ENCODE measurements at regions not wholly inside any gene's neighbourhood (a gene's known extent, or its start where the extent isn't known, plus 50 kb on each side); places are given as distances from the start of the nearest gene placed in this dataset.
A peak's percentile ranks its signal among the peaks of the same experiment; 100 is the strongest.

DNA sequence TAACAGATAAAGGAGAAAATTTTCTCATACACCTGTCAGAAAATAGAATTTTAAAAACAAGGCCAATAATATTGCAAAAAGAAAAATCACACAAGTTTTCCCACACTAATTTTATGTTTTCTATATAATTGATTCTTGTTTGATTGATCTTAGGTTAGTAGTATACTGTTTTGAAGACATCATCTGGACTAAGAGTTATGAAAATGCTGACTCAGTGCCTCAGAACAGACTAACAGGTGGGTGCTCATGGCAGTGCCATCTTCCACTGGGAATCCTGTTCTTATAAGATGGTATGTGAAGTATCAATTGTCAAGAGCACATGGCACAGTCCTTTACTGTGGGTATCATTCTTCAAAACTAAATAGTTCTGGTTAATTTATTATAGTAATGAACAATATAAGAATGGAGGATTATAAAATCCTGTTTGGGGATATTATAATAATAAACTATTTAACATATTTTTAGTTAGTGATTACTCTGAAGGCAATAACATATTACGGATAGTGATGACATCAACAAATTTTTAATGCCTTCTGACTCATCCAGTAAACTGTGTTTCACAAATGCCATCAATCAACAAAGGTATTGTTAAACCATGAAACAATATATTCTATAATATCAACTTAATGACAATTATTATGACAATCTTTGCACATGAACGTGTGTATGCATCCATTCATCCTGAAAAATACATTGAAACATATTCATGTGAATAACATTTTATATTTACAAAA, 384.6 kb upstream of the KHDRBS2 start:
- DNase-seq (ENCODE audit: low spot score): no peak

DNA sequence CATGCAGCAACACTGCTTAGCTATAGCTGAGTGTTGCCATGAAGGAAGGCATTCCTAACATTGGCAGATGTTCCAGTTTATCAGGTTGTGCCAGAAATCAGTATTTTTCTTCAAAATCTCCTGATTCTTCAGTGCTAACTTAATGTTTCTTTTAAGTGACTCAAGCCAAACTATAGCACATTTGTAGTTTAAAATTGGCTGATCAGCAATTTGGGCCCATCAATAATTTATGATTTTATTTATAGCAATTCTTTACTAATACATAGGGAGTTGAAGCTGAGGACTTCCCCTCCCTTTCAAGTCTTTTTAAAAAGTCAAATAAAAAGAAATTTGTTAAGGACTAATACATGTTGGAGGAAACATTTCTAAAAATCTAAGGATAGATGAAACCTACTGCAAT, 383.8 kb upstream of the KHDRBS2 start:
- DNase-seq (ENCODE audit: low spot score): no peak

DNA sequence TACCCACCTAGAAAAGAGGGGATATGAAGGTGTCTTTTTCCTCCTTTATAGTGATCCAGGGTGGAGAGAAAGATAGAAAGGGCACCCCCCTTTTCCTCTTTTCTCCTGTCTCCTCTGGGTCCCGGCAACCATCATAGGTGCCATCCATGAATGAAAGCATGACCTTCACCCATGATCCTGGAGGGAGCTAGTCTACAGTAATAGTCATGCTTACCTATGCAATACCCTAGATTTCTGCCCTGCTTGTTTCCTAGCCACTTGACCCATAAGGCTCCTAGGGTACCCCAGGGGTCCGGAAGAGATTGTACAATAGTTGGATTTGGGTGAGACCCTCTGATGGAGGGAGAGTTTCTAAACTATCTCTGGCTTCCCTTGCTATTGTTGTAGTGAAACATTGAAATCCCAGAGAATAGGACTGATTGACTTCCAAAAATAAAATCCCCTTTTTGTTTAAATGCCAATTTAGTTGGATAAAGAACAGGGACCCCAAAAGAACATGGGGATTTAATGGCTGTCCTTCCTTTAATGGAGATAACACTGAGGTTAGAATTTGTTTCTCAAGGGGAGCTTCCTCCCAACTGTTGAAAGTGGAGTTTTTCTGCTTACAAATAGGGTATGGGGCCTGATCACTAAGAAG, 366.8 kb upstream of the KHDRBS2 start:
- peak; percentile 6 for DNase-seq (ENCODE audit: low spot score)

DNA sequence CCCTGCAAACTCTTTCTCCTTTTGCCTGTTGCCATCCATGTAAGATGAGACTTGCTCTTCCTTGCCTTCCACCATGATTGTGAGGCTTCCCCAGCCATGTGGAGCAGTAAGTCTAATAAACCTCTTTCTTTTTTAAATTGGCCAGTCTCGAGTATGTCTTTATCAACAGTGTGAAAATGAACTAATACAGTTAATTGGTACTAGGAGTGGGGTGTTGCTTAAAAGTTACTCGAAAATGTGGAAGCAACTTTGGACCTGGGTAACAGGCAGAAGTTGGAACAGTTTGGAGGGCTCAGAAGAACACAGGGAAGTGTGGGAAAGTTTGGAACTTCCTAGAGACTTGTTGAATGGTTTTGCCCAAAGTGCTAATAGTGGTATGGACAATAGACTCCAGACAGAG, 359.2 kb upstream of the KHDRBS2 start:
- no peak for DNase-seq (ENCODE audit: low spot score)

DNA sequence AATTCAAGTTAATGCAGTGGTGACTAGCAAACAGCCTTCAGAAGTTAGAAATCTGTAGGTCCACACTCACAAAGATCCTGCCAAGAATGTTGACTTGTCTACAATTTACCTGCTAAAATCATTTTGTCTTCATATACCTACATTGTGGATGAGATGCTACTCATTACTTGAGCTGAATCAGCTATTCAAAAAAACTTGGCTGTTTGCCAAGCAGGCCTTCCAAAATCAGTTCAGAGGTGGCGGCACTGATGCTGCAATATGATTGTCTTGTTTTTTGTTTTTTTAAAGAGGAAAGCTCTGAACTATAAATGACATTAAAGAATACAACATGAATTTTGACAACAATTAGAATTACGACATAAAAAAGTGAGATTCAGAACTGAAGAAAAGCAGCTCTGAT, 354.7 kb upstream of the KHDRBS2 start:
- DNase-seq (ENCODE audit: low spot score): no peak

DNA sequence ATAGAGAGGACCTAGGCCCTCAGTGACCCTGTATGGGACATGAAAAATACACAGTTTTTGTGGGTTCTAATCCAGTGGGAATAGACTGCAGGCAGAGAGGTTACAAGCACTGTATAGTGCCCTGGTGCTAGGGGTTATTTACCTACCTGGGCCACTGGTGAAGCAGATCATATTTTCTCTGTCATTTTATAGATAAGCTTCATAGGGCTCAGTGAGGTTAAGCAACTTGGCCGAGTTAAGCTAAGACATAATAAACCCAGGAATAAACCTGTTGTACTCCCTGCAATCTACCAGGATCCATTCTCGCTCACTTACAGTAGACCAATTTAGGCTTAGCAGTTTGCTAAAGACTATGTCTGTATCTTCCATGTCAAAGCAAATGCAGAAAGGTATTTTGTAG, 340.6 kb upstream of the KHDRBS2 start:
- DNase-seq (ENCODE audit: low spot score): no peak

DNA sequence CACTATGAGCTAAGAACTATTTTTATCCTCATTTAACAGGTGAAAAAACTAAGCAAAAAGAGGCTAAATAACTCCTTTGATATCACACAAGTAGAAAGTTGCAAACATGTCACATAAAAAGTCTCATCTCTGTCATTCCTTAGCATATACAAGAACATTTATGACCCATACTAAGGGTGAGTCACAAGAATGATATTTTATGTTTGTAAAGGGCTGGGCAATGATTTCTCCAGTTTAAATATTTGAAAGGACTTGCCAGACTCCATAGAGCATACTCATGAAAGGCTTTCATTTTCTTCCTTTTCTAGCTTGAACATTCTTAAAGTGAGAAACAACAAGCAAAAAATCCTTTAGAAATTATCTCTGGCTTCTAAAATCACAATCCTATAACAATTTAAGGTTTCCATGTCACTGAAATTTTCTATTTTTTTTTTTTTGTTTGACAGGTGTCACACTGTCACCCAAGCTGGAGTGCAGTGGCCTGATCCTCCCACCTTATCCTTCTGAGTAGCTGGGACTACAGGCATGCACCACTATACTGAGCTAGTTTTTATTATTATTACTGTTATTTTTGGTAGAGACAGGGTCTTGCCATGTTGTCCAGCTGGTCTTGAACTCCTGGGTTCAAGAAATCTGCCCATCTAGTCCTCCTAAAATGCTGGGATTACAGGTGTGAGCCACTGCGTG, 338.0 kb upstream of the KHDRBS2 start:
- no peak for DNase-seq (ENCODE audit: low spot score)

DNA sequence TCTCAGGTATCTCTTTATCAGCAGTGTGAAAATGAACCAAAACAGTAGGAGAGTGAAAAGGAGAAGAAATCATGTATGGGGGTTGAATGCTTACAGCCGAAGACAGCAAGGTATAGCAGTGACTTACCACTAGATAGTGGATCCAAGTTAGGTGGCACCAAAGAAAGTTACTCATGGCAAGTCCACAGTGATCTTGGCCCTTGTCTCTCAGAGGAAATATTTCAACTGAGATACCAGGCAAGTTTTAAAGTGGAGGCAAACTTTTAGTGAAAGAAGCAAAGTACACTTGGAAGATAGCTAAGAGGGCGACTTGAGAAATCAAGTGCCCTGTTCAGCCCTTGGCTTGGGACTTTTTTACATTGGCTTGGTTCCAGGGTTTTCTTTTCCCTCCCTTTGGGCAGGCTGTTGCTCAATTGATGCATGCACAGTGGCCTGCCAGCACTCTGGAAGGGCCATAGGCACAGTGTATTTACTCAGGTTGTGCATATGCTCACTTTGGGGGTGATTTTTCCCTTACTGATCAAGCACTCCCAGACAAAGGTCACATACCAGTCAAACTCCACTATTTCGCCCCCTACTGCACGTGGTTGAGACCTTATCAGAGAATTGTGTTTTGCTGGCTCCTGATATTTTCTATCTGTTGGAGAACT, 329.5 kb upstream of the KHDRBS2 start:
- DNase-seq (ENCODE audit: low spot score): no peak

DNA sequence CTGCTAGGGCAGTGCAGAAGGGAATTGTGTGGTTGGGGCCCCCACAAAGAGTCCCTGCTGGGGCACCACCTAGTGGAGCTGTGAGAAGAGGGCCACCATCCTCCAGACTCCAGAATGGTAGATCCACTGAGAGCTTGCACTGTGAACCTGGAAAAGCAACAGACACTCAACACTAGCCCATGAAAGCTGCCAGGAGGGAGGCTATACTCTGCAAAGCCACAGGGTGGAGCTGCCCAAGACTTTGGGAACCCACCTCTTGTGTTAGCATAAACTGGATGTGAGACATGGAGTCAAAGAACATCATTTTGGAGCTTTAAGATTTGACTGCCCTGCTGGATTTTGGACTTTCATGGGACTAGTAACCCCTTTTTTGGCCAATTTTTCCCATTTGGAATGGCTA, 328.4 kb upstream of the KHDRBS2 start:
- no peak for DNase-seq (ENCODE audit: low spot score)

DNA sequence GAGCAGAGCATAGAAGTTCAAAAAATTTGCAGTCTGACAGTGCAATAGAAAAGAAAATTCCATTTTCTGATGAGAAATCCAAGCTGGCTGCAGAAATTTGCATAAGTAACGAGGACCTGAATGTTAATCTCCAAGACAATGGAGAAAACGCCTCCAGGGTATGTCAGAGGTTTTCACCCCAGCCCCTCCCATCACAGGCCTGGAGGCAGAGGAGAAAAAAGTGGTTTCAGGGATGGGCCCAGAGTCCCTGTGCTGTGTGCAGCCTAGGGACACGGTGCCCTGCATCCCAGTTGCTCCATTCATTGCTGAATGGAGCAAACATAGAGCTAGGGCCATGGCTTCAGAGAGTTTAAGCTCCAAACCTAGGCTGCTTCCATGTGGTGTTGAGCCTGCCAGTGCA, 327.9 kb upstream of the KHDRBS2 start:
- no peak for DNase-seq (ENCODE audit: low spot score)

DNA sequence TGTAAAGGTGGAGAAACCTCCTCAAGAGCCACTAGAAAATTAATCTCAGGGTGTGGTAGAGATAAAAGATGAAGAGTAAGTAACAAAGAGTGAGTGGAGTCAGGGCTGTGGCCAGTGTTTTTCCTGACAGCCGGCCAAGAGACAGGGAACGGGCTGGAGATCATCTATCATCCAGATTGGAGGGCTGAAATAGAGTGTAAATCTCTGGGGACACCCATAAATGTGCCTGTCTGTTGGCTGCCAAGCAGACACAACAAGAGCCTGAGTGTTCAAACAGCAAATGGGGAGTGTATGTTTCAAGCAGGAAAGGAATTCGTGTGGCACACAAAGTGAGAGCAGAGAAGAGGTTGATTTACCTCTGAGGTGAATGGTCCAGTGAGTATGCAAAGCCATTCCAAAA, 326.4 kb upstream of the KHDRBS2 start:
- DNase-seq (ENCODE audit: low spot score): no peak

DNA sequence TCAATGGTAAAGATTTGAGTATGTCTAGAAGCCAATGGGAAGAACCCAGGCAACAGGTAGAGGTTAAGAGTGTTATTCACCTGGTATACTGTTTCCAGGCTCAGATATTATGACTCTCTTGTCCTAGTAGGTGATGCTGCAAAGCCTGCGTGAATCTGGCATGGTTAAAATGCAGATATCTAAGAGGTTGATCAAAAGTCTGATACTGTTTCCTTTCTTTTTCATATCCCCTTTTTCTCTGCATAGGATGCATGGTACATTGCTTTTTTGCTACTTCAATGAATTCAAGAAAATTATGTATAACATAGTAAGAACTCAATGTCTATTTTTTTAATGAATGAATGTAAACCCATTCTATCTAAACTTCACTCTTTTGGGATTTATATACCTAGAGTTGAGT, 284.3 kb upstream of the KHDRBS2 start:
- DNase-seq (ENCODE audit: low spot score): no peak

DNA sequence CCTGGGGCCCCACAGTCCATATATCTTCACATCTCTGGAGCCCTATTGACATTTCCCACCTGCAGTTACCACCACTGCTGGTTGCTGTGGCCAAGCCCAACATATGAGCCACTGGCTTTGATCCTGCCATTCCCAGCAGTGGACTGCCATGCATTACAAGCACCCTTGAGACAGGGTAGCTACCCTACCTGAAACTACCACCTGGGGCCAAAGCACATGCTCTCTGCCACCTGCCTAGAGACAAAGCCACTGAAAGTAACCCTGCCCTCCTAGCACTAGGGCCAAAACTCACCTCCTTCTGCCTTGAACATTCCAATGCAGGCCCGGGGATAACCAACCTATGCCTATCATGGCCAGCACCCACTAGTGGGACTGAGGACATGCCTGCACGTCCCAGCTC, 255.5 kb upstream of the KHDRBS2 start:
- DNase-seq (ENCODE audit: low spot score): no peak

DNA sequence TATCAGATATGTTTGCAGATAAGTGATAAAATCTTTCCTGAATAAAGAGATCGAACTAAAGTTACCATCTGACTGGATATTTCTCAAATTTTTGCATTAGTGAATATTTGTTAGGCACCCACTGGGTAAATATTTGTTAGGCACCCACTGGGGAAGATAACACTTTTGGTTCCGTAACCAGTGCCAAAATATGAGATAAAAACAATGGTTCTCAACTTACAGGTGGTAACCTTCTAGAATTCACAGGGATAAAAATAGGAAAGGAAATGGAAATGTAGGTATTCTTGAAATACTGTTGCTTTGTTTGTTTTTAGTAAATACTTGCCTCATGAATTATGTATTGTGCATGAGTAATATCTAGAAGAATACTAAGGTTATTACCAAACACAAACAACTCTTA, 245.0 kb upstream of the KHDRBS2 start:
- DNase-seq (ENCODE audit: low spot score): no peak

DNA sequence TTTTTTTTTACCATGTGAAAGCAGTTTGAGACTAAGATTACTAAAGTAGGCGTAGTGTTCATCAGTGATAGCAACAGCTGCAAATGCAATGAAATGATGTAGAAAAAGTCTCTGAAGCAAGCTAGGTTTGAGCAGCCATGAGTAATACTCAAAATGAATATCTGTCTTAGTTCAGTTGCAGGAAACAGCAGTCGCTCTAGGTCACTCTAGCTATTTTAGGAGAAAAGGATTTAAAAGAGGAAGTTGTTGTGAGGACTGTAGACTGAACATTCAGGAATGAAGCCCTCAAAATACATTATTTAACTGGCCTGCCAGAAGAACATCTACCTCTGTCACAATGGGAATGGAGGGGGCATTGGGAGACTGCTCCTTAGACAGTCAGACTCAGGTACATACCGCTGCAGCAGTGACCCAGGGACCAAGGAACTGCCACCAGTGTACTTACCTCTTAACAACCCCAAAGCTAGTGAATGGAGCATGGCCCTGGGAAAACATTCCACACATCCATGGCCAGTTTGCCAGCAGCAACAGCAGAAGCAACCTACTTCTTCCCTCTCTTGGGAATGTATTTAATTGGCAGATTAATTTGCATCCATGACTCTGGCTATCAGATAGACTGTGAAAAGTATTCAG, 243.0 kb upstream of the KHDRBS2 start:
- no peak for DNase-seq (ENCODE audit: low spot score)

DNA sequence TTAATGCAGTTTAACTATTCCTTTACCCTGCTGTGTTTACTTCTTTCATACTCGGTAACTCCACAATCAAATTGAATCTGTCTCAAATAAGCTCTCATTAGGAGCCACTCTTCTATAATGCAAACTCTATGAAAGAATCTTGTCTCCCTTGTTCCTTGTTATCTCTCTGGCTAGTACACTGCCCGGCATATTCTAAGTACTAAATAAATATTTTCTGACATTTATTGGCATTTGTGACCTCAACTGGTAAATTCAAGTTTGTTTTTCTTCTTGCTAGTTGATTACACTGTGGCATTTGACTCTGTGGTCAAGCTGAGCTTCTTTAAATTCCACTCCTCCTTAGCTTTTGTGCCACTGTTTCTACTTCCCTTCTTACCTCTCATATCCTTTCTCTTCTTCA, 237.6 kb upstream of the KHDRBS2 start:
- DNase-seq (ENCODE audit: low spot score): no peak

DNA sequence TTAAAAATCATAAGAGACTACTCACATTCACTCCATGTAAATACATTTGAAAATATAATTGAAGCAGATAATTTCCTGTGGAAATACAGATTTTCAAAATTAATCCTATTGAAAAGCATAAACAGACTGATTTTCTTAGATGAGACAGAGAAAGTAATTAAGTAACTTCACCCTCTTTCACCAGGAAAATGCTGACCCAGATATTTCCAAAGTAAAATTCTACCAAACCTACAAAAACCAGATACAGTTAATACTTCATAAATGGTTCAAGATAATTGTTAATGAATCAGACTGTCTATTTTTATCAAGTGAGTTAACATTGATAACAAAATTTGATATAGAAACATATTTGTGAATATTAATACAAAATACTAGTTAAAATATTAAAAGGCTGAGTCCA, 233.5 kb upstream of the KHDRBS2 start:
- no peak for DNase-seq (ENCODE audit: low spot score)

DNA sequence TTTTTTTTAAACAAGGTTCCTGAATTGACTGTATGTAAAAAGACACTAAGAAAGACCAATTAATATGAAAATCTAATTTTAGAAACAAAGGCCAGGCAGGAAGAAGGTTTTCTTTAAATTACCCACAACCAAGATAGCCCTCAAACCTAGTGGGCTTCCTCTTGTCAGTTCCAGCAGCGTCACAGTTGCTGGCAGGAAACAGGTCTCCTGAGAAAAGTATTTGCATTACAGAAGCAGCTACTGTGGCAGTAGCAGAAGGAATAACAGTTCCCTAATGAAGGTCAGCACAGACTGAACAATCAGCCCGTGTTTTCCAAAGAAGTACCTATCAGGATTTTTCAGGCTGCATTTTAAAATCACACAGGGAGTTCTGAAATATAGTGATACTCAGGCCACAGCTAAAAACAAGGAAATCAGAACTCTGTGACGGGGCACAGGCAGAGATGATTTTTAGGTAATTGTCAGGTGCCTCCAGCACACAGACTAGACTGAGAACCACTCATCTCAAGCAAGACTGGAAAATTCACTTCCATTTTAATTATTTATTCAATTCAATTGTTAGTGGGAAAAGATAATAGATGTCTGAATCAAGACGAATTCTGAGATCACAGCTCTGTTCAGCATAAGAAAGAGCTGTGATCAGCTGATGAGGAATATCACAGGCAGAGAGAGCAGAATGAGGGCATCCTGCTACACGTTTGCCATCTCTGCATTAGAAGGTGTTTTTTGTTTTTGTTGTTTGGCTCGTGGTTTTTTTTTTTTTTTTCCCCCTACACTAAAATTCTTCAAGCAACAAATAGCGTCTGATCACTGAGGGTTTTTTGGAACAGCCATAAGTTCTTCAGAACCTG, 230.5 kb upstream of the KHDRBS2 start:
- peak; percentile 35 for DNase-seq (ENCODE audit: low spot score)

DNA sequence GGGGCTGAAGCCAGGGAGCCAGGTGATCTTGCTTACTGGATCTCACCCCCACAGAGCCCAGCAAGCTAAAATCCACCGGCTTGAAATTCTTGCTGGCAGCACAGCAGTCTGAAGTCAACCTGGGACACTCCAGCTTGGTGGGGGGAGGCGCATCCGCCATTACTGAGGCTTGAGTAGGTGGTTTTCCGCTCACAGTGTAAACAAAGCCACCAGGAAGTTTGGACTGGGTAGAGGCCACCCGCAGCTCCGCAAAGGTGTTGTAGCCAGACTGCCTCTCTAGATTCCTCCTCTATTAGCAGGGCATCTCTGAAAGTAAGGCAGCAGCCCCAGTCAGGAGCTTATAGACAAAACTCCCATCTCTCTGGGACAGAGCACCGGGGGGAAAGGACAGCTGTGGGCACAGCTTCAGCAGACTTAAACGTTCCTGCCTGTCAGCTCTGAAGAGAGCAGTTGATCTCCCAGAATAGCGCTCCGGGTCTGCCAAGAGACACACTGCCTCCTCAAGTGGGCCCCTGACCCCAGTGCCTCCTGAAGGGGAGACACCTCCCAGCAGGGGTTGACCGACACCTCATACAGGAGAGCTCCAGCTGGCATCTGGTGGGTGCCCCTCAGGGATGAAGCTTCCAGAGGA, 206.3 kb upstream of the KHDRBS2 start:
- no peak for DNase-seq (ENCODE audit: low spot score)

DNA sequence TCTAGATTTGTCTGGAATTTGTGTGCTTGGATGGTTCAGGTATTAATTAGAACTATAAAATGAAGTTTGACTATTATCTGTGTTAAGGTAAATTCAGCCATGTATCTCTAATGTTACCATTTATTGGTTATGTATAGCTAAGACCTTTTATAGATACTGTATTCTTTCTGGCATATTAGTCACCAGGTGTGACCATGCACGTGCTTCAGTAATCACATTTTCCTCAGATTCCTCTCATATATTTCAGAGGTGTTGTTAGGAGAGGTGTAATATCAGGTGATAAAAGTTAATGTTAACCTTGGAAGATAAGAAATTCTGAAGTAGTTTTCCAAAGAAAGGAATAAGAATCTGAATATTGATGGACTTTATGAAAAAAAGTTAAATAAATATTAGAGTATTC, 194.5 kb upstream of the KHDRBS2 start:
- DNase-seq (ENCODE audit: low spot score): no peak

DNA sequence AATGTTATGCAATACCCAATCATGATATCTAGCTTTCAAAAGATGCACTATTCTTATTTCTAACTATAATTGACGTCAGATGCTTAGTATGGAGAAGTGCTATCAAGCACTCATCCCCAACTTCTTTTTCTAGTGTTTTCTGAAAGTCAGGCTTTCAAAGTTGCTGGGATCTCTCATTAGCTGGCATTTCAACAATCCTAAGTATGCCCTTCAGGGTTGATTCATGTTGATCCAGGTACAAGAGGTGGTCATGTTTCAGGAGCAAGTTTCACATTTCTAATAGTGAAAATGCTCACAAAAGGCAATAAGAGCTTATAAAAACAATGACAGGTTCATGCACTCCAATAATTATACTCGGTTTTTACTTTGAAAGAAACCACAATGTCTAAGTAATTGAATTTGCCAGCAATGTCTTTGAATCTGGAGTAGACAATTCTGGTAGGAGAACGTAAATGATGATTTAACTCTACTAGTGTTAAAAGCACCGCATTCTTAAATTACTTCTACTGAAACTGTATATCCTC, 193.7 kb upstream of the KHDRBS2 start:
- peak; percentile 5 for DNase-seq (ENCODE audit: low spot score)

Data from iPS-NIHi11 (cell line).